GM21367 (cell line): ENCODE measurements at regions not wholly inside any gene's neighbourhood (a gene's known extent, or its start where the extent isn't known, plus 50 kb on each side); places are given as distances from the start of the nearest gene placed in this dataset.
"Not testable (repeated sequence)": the region's sequence is repeated elsewhere in the genome, so short reads cannot be mapped to it uniquely, and the experiment has no call there.

Experiments used
- ATAC-seq: cut with Tn5 transposase; IDR thresholded peaks from one replicate; pipeline ENCODE4 v1.9.1; 2021; ENCODE audit not compliant: unreplicated experiment

DNA sequence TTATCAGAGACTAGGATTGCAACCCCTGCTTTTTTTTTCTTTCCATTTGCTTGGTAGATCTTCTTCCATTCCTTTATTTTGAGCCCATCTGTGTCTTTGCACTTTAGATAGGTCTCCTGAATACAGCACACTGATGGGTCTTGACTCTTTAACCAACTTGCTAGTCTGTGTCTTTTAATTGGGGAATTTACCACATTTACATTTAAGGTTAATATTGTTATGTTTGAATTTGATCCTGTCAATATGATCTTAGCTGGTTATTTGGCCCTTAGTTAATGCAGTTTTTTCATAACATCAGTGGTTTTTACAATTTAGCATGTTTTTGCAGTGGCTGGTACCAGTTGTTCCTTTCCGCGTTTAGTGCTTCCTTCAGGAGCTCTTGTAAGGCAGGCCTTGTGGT, 437.2 kb downstream of the ARL4A start:
- not testable (repeated sequence) for ATAC-seq

DNA sequence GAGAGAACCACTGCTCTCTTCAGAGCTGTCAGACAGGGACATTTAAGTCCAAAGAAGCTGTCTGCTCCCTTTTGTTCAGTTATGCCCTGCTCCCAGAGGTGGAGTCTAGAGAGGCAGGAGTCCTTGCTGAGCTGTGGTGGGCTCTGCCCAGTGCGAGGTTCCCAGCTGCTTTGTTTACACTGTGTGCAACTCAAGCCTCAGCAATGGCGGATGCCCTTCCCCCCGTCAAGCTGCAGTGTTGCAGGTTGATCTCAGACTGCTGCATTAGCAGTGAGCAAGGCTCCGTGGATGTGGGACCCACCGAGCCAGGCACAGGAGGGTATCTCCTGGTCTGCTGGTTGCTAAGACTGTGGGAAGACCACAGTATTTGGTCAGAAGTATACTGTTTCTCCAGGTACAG, 438.9 kb downstream of the ARL4A start:
- ATAC-seq: no peak

DNA sequence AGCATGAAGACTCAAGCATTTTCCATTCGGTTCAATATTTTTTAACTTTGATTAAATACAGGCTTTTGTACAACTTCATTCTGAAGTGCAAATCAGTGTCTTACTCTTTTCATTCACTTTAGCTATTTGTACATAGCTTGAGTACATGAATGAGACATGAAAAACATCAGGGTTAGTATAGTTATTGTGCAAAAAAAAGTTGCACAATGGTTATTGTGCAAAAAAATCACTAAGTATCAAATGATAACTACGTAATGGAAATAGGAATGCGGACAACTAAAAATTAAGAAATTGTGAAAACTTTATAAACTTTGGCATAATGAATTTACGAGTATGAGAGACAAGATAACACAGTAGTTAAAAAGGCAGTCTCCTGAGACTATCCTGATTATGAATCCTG, 442.9 kb downstream of the ARL4A start:
- no peak for ATAC-seq

DNA sequence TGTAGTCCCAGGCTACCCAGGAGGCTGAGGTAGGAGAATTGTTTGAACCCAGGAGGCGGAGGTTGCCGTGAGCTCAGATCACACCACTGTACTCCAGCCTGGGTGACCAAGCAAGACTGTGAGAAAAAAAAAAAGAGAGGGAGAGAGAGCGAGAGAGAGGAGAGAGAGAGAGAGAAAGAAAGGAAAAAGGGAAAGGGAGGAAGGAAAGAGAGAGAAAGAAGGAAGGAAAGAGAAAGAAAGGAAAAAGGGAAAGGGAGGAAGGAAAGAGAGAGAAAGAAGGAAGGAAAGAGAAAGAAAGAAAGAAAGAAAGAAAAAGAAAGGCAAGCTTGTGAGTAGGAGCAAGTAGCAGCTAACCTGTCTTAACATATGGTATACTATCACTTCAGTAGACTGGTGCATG, 443.5 kb downstream of the ARL4A start:
- not testable (repeated sequence) for ATAC-seq

DNA sequence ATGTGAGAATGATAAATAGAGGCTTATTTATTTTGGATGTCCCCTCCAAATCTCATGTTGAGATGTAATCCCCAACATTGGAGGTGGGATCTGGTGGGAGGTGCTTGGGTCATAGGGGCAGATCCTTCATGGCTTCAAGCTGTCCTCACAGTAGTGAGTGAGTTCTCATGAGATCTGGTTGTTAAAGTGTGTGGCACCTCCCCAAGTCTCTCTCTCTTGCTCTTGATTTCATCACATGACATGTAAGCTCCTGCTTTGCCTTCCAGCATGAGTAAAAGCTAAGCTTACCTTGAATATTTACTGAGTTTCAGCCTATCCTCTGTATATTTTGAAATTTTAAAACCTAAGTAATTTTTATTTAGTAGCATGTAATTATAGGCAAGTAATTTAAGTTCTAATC, 444.9 kb downstream of the ARL4A start:
- ATAC-seq: no peak

DNA sequence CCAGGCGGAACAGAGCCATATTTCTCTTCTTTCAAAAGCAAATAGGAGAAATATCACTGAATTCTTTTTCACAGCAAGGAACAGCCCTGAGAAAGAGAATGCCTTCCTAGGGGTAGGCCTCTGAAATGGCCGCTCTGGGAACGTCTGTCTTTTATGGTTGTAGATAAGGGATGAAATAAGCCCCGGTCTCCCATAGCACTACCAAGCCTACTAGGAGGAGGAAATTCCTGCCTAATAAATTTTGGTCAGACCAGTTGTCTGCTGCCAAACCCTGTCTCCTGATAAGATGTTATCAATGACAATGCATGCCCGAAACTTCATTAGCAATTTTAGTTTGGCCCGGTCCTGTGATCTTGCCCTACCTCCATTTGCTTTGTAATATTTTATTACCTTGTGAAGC, 448.9 kb downstream of the ARL4A start:
- ATAC-seq: not testable (repeated sequence)

DNA sequence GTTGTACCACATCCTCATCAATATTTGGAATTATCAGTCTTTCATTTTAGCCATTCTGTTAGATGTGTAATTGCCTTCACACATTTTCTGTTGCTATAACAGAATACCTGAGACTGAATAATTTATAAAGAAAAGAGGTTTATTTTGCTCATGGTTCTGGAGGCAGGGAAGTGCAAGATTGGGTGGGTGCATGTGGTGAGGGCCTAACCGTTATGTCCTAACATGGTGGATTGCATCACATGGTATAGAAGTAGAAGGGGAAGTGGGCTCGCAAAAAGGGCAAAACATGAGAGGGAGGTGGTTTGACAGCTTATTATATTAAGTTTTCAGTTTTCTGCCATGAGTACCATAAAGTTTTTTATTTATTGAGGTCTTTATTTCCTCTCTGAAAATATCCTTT, 452.0 kb downstream of the ARL4A start:
- no peak for ATAC-seq

DNA sequence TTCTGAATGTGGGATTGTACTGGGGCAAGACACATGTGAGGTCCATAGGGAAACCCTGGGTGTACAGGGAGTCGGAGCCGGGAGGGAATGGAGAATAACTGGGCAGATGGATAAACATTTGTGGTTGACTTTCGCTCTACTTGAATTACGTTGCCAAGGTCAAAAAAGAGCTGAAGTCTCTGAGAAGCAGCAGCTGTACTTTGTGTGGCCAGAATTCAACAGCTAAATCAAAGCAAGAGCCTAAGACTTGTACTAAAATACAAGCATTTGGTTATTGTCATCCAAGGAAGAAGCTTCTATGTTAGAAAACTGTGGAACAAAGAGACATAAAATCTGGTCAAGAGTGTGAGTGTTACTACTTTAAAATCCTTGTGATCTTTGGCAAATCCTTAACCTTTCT, 457.2 kb downstream of the ARL4A start:
- ATAC-seq: no peak

DNA sequence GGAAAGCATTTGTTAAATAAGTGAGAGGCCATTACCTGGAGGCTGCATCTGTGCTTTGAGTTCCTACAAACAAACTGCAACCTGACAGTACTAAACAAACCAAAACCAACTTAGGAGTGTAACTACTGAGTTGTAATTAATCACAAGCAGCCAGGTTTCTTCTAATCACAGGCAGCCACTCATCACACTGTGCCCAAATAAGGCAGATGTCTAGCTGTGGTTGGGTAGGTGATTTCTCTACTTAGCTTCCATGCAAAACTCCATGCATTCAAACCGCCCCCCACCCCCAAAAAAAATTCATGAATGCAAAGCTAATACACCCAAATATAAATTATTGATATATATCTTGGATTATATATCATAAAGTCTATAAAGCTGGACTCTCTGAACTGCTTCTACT, 461.1 kb downstream of the ARL4A start:
- no peak for ATAC-seq

DNA sequence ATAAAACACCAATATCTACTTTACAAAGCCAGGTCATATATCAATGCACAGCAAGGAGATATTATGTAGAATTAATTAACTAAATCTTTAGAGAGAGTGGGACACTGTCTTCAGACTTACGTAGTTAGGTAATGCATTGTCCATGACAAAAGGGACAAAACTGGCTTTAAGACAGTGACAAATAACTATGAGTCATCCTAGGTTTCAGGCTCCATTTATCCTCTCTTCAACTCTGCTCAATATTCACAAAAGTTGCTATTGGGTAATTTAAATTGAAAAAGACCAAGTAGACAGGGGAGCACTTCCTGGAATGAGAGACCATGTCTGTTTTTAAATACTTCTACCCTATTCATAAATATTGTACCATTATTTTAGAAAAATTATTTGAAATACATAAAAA, 464.5 kb downstream of the ARL4A start:
- no peak for ATAC-seq

DNA sequence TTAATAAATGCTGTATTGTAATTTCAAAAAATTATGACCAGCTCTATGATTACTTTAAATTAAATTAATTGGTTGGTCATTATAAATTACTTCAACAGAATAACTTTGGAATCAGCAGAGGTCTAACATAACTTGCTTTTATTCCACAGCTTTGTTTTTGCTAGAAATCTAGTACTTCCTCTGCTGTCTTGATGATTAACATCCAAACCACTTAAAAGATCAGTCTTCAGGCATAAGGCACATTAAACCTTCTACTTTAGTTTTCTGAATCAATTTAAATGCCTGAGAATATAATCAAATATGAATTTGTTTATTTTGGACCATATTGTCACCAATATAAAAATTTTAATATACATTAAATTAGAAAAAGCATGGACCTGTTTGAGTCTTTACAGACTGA, 465.3 kb downstream of the ARL4A start:
- no peak for ATAC-seq

DNA sequence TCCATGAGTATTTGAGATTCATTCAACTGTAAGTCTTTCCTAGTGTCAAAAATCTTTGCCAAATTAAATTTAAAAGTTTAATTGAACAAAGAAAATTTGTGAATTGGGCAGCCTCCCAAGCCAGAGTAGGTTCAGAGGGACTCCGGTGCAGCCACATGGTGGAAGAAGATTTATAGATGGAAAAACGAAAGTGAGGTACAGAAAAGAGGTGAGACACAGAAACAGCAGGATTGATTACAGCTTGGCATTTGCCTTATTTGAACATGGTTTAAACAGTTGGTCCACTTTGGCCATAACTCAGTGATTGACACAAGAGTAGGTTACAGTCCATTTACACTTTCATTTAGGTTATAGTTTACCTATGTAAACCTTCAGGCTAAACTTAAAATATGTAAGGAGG, 465.8 kb downstream of the ARL4A start:
- no peak for ATAC-seq

DNA sequence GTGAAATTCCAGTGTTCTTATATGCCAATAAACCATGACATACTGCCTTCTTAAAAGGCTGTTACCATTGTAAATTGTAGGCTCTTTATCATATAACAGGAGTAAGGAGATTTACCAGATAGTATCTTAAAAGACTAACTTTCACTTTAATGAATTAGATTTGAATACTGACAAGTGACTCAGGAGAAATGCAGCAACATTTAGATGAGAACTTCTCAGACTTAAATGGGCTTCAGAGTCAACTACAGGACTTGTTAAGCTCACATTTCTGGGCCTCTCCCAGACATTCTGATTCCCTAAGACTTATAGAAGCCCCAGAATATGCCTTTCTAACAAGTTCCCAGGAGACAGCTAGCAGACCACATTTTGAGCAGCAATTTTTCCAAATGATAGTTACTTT, 466.3 kb downstream of the ARL4A start:
- no peak for ATAC-seq

DNA sequence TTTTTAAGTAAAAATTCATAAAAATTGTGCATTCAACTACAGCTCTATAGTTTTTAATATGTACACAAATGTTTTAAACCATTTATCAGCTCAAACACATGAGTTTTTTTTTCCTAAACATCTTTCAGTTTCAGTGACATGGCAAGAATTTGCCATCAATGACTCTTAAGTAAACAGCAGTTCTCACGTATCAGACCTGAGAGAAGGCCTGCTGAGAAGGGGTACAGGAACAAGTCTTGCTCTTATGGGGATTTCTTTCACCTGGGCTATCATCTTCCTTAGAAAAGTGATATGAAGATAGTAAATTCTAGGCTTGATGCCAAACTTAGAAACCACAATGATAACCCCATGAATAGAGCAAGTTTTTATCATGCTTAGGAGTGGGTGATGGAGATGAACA, 467.8 kb downstream of the ARL4A start:
- ATAC-seq: no peak

DNA sequence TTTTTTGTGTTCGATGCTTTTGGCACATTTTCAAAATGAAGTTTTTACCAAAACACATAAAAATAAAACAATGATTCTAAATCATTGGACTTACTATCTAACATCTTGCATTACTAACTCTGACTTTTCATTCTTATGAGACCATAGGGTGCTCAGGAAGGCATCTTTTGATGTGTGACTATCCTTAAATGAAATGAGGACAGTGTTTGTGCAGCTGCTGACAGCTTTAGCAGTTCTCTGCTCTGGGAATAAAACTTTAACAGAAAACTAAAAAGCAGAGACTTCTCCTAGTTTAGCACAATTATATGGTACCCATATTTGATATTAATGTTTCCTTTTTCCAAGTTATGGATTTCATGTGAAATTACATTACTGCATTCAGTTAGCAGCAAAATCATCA, 471.6 kb downstream of the ARL4A start:
- no peak for ATAC-seq

DNA sequence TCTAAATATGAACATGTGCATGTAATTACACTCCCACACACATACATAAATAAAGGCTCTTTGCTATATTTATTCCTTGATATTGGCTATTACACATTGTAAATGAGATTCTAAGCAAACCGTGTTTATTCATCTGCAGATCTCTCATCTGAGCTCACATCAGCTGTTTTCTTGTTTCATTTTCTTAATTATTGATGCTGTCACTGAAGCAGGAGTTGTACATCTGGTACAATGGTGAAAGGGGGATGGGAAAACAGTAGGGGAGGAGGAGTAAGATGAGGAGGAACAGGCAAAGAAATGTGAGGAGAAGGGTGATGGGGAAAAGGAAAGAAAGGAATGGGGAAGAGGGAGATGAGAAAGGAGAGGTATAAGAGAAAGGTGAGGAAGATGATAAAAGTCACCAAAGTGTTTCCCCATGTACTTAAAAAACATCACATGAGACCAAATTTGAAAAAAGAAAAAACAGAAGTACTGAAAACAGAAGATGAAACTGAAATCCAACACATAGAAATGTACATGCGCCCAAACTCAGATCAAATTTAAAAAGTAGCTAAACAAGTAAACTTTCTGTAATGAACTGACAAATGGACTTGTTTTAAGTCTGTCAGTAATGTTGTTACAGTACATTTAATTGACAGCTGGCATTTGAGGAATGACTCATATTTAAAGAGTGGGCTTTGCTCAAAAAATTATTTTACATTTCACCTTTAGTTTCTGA, 472.2 kb downstream of the ARL4A start:
- ATAC-seq: no peak

DNA sequence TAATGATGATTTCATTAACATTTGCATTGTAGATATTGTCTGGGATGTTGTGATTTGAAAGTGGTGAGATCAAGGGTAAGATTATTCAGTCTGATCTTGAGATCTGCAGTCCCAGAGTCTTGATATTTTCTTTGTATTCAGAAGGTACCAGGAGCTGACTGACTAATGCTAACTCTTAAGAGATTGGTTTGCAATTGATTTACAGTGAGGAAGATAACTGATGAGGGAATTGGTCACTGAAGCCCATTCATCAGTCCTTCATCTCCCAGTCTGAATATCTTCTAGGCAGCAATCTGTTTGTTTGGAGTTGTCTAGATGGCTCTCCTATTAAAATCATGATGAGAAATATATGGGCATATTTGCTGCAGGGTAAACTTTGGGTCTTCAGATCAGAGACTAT, 473.7 kb downstream of the ARL4A start:
- ATAC-seq: no peak

DNA sequence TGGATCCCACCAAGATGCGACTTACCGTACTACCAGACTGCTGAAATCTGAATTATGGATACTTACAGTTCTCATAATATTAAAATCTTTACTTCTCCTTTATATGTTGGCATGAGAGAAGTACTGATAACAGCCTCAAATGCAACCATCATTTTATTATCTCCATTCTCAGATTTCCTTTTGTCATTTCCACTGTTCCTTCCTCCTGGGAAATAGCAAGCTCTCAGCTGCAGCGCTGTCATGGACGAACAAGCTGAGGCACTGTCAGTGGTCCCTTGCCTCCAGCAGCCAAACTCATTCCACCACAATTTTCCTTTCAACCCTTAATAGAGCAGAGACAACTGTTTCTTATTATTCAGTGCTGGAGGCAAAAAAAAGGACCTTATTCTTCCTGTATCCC, 478.4 kb downstream of the ARL4A start:
- ATAC-seq: no peak

DNA sequence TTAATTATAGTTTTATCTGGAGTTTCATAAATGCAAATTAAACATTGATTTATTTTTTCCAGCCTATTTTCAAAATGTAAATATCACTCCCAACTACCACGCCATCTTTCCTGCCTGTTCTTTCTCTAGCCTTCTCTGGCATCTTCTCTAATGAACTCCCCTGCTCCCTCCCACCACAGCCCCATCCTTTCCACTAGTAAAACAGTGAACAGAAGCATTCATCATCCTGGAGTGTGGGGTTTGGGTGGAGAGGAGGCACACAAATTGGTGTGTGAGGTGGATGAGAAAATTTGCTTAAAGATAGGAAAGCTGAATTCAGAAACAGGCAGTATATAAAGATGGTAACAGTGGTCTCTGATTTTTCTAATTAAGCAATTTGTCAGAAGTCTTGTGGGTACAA, 479.4 kb downstream of the ARL4A start:
- no peak for ATAC-seq

DNA sequence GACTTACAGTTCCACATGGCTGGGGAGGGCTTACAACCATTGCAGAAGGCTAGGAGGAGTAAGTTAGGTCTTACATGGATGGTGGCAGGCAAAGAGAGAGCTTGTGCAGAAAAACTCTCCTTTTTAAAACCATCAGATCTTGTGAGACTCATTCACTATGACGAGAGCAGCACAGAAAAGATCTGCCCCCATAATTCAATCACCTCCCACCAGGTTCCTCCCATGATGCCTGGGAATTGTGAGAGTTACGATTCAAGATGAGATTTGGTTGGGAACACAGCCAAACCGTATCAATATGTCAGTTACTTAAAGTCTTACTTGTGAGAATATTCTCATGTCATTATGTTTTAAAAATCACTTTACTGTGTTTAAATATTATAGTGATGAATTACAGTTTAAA, 481.9 kb downstream of the ARL4A start:
- ATAC-seq: no peak

DNA sequence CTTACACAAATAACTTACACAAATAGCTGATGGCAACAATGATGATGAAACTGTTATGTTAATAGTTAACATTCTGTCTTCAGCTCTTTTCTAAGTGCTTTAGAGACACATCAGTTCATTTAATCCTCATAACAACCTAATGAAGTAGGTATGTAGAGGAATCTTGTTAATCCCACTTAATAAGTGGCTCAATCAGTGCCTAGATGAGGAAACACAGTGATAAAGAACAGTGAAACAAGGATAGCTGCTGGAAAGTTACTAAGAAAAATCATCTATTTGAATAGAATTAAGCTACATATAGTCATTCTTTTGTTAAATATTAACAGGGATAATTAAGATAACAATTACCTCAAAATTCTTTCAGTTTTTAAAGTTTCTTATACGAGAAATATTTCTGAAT, 487.6 kb downstream of the ARL4A start:
- ATAC-seq: no peak

DNA sequence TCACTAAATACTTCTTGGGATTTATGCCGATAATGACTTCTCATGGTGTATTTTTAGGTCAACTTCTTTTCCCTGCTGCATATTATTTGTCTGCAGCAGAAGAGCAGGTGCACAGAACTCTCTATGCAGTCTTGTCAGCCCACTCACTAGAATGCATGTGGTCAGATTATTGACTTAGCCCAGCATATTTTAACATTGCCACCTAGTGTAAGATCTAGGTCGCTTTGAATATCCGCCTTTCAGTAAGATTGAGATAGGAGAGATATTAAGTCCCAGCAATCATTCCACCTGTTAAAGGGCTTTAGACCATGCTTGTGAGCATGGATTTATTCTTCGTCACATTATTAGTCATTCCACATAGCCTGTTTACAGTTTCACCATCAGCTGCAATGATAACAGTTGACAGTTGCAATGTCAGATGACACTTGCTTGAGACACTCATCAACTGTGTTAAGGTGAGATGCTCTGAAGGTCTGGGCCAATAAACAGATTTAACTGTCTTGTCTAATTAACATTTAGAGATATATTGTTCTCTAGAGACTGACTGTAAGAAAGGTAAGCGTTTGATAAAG, 491.7 kb downstream of the ARL4A start:
- ATAC-seq: no peak
